ENCODE measurements at regions not wholly inside any gene's neighbourhood (a gene's known extent, or its start where the extent isn't known, plus 50 kb on each side); places are given as distances from the start of the nearest gene placed in this dataset.
"Not testable (repeated sequence)": the region's sequence is repeated elsewhere in the genome, so short reads cannot be mapped to it uniquely, and the experiment has no call there.

- no peak for DNase-seq (ENCODE audit: low read depth)
- no peak for TF ChIP-seq CTCF (IDR thresholded peaks at IDR 0.05; ENCODE audit: low read length, missing control alignments)
- H3K4me3 ChIP-seq (replicated peaks; ENCODE audit: low read depth, low read length), result no peak overlapping the region
Observed at GRCh38 chr2:120511536-120511935, 165.6 kb downstream of the INHBB start.

GRCh38 chr2:120511947-120512710 lies 166.2 kb downstream of the INHBB start:
- TF ChIP-seq CTCF (IDR thresholded peaks at IDR 0.05; ENCODE audit: low read length, missing control alignments), result no peak
- no peak overlapping the region for H3K4me3 ChIP-seq (replicated peaks; ENCODE audit: low read depth, low read length)
- no peak for DNase-seq (ENCODE audit: low read depth)

GRCh38 chr2:120513776-120514357 lies 167.9 kb downstream of the INHBB start:
- DNase-seq (ENCODE audit: low read depth), result no peak
- TF ChIP-seq CTCF (IDR thresholded peaks at IDR 0.05; ENCODE audit: low read length, missing control alignments), result no peak
- no peak overlapping the region for H3K4me3 ChIP-seq (replicated peaks; ENCODE audit: low read depth, low read length)

GRCh38 chr2:120514521-120514920 lies 168.6 kb downstream of the INHBB start:
- DNase-seq (ENCODE audit: low read depth), result no peak
- TF ChIP-seq CTCF (IDR thresholded peaks at IDR 0.05; ENCODE audit: low read length, missing control alignments), result no peak
- no peak overlapping the region for H3K4me3 ChIP-seq (replicated peaks; ENCODE audit: low read depth, low read length)

GRCh38 chr2:120515066-120515758 lies 169.3 kb downstream of the INHBB start:
- DNase-seq (ENCODE audit: low read depth), result not testable (repeated sequence)

DNA sequence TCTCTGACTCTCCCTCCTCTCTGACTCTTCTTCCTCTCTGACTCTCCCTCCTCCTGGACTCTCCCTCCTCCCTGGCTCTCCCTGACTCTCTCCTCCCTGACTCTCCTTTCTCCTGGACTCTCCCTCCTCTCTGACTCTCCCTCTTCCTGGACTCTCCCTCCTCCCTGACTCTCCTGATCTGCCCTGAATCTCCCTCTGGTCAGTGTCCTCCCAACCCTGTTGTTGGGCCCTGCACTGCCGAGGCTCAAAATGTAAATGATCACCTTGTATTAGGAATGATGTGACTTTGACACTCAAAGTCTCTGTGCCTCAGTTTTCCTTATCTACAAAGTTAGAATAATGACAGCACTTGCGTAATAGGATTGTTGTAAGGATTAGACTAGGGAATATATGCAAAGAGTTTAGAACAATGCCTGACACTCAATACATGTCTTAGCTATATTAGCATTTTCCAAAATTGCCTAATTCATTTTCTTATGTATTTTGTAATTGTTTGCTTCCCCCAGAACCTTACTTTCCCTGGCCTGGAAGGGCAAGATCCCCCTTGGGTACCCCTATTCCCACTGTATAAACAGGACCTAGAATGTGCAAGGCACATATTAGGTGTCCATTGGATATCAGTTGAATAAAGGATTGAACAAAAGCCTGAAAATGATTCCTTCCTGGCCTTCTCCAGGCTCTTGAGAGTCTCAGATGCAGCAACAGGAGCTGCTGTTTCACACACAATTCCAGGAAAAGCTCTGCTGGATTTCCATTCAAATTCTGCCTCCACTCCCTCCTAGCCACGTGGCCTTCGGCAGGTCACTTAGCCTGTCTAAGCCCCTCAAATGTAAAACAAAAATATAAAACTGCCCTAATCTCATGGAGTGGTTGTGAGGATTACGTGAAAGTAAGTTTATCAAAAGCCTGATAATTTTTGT lies 170.1 kb downstream of the INHBB start:
- no peak for TF ChIP-seq CTCF (IDR thresholded peaks at IDR 0.05; ENCODE audit: low read length, missing control alignments)
- no peak for DNase-seq (ENCODE audit: low read depth)
- H3K4me3 ChIP-seq (replicated peaks; ENCODE audit: low read depth, low read length), result no peak overlapping the region

More at GRCh38 chr2:120515066-120515758, 169.3 kb downstream of the INHBB start:
- not testable (repeated sequence) for H3K4me3 ChIP-seq (replicated peaks; ENCODE audit: low read depth, low read length)
